ENCODE measurements at regions not wholly inside any gene's neighbourhood (a gene's known extent, or its start where the extent isn't known, plus 50 kb on each side); places are given as distances from the start of the nearest gene placed in this dataset.

DNA sequence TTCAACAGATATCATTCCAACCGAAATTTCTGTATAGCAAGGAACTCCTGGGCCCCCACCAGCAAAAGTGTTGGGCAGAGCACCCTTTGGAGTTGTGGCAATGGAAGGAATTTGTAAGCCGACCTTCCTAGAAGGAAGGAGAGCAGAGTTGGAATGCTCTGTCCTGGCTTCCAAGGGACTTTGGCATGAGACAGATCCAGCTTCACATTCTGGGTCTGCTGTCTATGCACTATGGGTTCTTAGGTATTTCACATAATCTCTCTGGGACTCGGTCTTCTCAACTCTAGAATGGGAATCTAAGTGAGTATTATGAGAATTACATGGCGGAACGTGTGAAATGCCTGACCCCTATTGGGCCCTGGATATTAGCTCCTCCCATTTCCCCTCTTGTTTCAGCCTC lies 63.2 kb upstream of the MARCHF10 start:
- TF ChIP-seq, protein P1, sequence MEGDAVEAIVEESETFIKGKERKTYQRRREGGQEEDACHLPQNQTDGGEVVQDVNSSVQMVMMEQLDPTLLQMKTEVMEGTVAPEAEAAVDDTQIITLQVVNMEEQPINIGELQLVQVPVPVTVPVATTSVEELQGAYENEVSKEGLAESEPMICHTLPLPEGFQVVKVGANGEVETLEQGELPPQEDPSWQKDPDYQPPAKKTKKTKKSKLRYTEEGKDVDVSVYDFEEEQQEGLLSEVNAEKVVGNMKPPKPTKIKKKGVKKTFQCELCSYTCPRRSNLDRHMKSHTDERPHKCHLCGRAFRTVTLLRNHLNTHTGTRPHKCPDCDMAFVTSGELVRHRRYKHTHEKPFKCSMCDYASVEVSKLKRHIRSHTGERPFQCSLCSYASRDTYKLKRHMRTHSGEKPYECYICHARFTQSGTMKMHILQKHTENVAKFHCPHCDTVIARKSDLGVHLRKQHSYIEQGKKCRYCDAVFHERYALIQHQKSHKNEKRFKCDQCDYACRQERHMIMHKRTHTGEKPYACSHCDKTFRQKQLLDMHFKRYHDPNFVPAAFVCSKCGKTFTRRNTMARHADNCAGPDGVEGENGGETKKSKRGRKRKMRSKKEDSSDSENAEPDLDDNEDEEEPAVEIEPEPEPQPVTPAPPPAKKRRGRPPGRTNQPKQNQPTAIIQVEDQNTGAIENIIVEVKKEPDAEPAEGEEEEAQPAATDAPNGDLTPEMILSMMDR (IDR thresholded peaks at IDR 0.05): no peak
- TF ChIP-seq SIN3A (IDR thresholded peaks at IDR 0.05; ENCODE audit: borderline replicate concordance, insufficient read depth, low read depth, low read length): no peak
- TF ChIP-seq, protein P2, sequence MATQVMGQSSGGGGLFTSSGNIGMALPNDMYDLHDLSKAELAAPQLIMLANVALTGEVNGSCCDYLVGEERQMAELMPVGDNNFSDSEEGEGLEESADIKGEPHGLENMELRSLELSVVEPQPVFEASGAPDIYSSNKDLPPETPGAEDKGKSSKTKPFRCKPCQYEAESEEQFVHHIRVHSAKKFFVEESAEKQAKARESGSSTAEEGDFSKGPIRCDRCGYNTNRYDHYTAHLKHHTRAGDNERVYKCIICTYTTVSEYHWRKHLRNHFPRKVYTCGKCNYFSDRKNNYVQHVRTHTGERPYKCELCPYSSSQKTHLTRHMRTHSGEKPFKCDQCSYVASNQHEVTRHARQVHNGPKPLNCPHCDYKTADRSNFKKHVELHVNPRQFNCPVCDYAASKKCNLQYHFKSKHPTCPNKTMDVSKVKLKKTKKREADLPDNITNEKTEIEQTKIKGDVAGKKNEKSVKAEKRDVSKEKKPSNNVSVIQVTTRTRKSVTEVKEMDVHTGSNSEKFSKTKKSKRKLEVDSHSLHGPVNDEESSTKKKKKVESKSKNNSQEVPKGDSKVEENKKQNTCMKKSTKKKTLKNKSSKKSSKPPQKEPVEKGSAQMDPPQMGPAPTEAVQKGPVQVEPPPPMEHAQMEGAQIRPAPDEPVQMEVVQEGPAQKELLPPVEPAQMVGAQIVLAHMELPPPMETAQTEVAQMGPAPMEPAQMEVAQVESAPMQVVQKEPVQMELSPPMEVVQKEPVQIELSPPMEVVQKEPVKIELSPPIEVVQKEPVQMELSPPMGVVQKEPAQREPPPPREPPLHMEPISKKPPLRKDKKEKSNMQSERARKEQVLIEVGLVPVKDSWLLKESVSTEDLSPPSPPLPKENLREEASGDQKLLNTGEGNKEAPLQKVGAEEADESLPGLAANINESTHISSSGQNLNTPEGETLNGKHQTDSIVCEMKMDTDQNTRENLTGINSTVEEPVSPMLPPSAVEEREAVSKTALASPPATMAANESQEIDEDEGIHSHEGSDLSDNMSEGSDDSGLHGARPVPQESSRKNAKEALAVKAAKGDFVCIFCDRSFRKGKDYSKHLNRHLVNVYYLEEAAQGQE (IDR thresholded peaks at IDR 0.05; ENCODE audit: insufficient read depth in 1 of 2, low read depth in 2 of 2, low read length in 1 of 2): no peak
